GM04504 (cell line): ENCODE measurements at regions not wholly inside any gene's neighbourhood (a gene's known extent, or its start where the extent isn't known, plus 50 kb on each side); places are given as distances from the start of the nearest gene placed in this dataset.
"Not testable (repeated sequence)": the region's sequence is repeated elsewhere in the genome, so short reads cannot be mapped to it uniquely, and the experiment has no call there.

ENCODE experiments used
- DNase-seq: peaks from one replicate; pipeline ENCODE4 v3.0.0-alpha.2; 2012; ENCODE audit warnings: low read depth

- no peak for DNase-seq
Observed at GRCh38 chr14:58752771-58753201, 115.0 kb downstream of the DACT1 start.

- no peak for DNase-seq
Observed at GRCh38 chr14:58755031-58755925, 117.5 kb downstream of the DACT1 start.

DNA sequence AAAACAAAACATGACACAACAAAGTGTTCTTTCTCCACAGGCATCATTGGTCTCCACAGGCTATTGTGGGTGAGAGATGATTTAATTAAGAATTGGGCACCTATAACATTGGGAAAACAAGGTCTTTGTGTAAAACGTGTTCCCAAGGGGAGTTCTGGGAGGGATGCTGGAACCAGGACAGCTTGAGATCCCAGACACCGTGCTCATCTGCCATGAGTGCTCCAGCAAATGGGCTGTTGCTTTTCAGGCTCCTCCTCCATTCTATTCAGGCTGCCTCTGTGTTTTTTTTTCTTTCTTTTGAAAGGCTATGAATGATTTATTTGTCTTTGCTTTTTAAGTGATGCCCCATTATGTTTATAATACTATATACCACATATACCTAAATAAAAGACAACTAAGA lies 122.4 kb downstream of the DACT1 start:
- DNase-seq = no peak

GRCh38 chr14:58762629-58763028 lies 124.9 kb downstream of the DACT1 start:
- DNase-seq = no peak

DNA sequence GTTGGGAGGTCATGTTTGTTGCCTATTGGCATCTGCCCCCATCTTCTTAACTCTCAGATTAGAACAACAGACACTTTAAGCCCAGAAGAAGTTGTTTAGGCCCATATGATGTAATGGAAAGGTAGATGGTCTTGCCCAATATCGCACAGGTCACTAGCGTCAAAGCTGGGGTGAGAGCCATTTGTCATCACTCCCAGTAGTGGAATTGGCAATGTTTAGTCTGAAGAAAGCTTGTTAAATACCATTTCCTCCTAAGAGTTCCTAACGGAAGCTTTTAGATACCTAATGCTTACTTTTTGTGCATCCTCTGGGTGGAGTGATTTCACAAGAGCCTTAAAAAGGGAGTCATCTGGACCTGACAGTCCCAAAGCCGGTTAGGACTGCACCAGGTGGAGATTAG lies 125.4 kb downstream of the DACT1 start:
- no peak for DNase-seq

DNA sequence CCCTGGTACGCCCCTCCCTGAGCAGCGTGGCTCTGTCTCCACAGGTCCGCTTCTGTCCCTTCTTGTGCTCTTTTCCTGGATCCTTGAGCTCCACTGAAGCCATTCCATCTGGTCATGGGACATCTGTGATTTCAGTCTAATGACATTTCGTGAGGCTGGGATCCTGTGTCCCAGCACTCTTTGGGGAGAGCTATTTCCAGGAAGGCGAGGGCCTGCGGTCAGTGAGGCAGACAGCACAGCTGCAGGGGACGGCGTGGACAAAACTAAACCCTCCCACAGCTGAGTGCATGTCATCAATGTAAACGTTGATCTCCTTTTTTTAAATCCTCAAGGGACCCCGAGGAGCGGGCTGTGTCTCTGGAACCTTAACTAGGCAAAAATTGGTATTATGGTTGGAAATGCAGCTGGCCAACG lies 127.7 kb downstream of the DACT1 start:
- DNase-seq = no peak

DNA sequence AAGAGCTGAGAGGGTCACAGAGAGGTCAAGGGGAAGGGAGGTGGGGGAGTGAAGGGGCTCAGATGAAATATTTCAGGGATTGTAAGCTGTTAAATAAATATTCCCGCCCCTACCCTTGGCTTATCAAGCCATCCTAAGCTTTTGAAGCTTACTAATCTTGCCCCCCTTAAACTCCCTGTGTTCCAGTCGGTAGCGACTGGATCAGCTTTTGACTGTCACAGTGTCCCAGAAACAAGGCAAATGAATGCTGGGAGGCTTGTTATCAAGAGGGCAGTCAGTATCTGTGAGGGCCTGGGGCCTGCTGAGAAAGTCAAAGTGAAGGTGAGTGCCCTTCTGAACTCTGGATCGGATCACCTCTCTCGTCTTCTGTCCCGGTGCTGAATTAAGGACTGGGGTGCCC lies 128.1 kb downstream of the DACT1 start:
- DNase-seq = no peak

DNA sequence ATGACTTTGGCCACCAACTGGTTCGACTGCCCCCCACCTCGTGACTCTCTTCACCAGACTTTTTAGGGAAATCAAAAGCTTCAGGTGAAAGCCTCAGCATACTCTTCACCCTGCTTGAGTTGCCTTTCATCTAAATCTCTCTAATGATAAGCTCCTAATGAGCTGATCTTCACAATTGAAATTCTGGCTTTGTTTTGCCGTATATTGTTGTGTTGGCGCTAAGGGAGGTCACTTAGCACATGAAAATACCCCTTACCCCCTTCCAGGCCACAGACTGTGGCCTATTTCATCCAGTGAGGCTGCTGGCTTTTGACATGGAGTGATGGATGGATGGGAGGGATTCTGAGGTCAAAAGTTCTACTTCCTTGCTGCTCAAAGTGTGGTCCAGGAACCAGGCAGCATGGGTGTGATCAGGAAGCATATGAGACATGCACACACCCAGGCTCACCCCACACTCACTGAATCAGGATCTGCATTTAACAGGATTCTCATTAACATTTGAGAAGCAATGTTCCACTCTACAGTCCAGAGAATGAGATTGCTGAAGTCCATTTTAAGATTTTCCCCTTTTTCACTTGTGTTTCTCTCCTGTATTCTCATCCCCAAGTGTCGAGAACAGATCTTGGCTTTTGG lies 131.4 kb downstream of the DACT1 start:
- DNase-seq = no peak

- no peak for DNase-seq
Observed at GRCh38 chr14:58769771-58770170, 132.0 kb downstream of the DACT1 start.

- no peak for DNase-seq
Observed at GRCh38 chr14:58770491-58770982, 132.8 kb downstream of the DACT1 start.

GRCh38 chr14:58771016-58771415 lies 133.3 kb downstream of the DACT1 start:
- no peak for DNase-seq

GRCh38 chr14:58772116-58772515 lies 134.4 kb downstream of the DACT1 start:
- DNase-seq = no peak

- DNase-seq = no peak
Observed at GRCh38 chr14:58772794-58773620, 135.2 kb downstream of the DACT1 start.

- DNase-seq = no peak
Observed at GRCh38 chr14:58774531-58774930, 136.8 kb downstream of the DACT1 start.

DNA sequence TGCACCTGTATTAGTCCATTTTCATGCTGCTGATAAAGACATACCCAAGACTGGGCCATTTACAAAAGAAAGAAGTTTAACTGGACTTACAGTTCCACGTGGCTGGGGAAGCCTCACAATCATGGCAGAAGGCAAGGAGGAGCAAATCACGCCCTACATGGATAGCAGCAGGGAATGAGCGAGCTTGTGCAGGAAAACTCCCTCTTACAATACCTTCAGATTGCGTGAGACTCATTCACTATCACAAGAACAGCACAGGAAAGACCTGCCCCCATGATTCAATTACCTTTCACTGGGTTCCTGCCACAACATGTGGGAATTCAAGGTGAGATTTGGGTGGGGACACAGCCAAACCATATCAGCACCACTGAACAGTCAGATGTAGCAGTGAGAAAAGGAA lies 137.4 kb downstream of the DACT1 start:
- DNase-seq = not testable (repeated sequence)

DNA sequence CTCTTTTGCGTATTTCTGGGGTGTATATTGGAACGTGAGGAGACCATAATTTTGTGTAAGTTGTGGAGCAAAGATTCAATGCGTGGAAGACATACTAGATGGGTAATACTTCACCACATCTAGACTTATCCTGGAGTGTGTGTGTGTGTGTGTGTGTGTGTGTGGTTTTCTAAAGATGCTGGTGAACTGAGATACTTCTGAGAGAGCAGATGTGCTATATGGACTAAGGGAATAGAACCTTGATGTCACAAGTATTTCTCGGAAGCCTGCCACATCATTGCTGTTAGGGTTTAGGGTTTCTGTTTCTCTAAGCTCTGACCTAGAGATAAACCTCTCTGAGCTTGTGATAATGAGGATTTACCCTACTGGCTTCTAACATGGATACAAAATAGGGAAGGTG lies 138.8 kb downstream of the DACT1 start:
- DNase-seq = no peak

DNA sequence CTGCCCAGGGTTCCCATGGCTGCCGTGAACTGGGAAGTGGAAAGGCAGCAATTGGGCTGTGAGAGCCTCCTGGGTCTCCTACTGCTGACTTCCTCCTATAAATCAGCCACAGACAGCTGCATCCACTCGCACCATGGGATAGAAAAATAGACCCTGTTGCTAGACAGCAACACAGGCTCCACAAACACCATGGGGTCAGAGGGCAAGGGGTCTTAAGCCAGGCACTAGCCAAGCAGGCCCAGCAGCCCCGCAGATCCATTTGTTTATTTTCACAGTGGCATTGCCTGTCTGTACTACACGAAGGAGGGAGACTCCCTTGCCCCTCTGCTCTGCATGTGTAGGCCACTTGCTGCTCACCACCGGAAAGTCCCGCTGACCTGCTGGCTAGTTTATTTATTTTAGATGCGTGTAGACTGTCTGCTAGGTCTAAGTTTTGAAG lies 139.8 kb downstream of the DACT1 start:
- no peak for DNase-seq

- no peak for DNase-seq
Observed at GRCh38 chr14:58778202-58778601, 140.4 kb downstream of the DACT1 start.

GRCh38 chr14:58779376-58779775 lies 141.6 kb downstream of the DACT1 start:
- no peak for DNase-seq

- no peak for DNase-seq
Observed at GRCh38 chr14:58780185-58780584, 142.4 kb downstream of the DACT1 start.

- no peak for DNase-seq
Observed at GRCh38 chr14:58780605-58781004, 142.8 kb downstream of the DACT1 start.

DNA sequence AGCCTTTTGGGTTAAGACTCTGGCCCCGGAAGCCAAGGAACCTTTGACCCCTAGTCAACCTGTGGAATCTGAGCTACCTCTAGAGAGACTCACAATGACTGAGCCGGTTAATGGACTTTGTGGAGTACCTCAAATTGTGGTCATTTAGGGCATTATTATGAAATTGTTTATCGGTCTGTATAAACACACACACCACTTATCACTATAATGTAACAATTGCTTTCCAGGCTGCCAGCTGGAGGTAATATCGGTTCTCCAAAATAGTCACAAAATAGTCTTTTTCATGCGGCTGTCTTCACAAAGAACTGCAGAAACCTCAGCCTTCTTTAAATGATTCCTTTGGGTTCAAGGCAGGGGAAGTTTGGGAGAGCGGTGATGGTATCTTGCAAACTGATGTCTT lies 144.2 kb downstream of the DACT1 start:
- no peak for DNase-seq
